Activated CD4-positive, alpha-beta T cell treated with anti-CD3 and anti-CD28 coated beads, Interleukin-2, amount 50 U/mL, for 4 hours (primary cell): ENCODE measurements at regions not wholly inside any gene's neighbourhood (a gene's known extent, or its start where the extent isn't known, plus 50 kb on each side); places are given as distances from the start of the nearest gene placed in this dataset.
"Not testable (repeated sequence)": the region's sequence is repeated elsewhere in the genome, so short reads cannot be mapped to it uniquely, and the experiment has no call there.

Source experiments
- DNase-seq, 2 experiments: peaks; one replicate each; pipeline ENCODE4 v3.0.0-alpha.2; 2020

DNA sequence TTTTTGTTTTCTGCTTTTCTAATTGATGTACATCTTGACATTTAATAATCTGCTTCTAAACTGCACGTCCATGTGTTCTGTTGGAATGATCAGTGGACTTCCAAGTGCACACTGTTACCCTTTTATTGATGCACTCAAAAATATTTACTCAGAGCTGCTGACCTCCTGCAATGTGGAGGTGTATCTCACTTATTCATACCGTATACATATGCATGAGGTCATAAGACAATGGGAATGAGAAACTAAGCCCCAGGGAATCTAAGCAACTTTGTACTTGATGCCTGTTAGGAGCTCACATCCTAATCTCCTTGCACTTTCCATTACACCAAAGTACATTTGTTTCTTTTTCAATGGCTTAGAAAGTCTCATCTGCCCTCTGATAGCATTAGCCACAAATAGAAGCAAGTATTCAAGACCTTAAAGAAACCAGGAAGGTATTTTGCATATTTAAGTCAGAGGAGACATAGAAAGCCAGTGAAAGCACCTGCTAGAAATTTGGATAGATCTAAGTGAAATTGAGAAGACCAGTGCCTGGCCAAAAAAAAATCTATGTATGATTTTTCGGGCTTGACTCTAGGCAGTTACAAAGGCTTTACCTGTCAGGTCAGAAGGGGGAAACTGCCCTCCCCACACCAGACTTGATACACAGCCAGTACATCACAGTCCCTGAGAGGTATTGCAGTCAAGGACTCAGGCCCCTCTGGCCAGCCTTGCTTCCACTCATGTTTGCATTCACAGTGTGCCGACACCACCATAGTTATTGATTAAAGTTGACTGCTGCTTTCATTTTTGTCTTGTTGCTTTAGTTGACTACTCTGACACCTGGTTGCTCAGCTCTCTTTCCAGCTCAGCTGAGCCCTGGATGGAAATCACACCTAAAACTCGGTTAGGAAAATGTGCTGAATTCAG, 391.7 kb upstream of the CYRIA start:
- DNase-seq: no peak

DNA sequence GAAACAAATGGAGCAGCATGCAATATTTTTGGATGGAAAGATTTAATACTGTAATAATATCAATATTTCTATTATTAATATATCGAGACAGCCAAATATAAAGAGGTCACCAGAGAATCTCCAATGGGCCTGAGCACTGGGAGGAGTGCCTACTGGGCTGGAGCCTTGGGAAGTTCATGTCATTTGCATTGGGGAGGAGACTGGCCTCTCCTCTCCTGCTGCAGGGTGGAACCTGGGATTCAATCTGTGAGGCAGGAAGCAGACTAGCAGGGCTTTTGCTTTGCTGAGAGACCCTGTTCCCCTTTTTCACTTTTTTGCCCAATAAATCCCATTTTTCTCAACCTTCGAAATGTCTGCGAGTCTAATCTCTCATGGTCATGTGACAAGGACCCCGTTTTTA, 390.6 kb upstream of the CYRIA start:
- no peak for DNase-seq

- no peak for DNase-seq
These were observed 386.4 kb upstream of the CYRIA start for GRCh38 chr2:17052001-17052400.

GRCh38 chr2:17051538-17051937, 385.9 kb upstream of the CYRIA start:
- DNase-seq: no peak

- no peak for DNase-seq
These were observed 377.5 kb upstream of the CYRIA start for GRCh38 chr2:17043173-17043572.

DNA sequence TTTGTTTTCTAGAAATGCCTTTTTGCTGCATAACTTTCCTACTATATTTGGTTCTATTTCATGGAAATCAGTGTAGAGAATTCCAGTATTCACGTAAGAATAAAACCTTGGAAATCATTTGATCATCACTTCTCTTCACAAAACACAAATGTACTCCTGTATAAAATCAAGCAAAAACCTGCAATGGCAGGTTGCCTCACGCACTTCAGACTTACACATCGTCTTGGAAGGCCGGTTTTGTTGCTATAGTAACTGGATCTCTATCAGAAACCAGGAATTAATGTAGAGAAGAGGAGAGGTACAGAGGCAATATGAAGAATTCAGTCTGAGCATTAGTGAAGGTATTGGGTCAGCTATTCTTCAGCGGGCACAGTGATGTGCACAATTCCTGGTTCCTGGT, 370.7 kb upstream of the CYRIA start:
- DNase-seq: no peak

- no peak for DNase-seq
These were observed 369.4 kb upstream of the CYRIA start for GRCh38 chr2:17035010-17035409.

- no peak for DNase-seq
These were observed 364.4 kb upstream of the CYRIA start for GRCh38 chr2:17030047-17030446.

DNA sequence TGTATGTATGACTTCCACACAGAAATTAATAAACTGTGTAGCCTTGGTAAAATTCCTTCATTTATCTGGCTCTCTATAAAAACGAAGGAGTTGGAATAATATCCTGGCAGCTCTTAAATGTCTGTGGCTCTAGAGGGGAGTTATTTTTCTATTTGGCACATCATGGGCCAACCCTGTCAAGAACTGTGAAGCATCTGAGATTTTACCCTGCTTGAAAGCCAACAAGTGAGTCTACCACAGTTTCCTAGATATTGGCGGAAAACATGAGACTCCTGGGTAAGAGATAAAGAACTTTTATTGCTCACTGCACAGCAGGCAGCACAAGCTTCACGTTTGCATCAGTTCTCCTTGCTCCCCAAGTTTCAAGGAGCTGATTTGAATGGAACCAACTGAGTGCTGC, 346.7 kb upstream of the CYRIA start:
- DNase-seq: no peak

DNA sequence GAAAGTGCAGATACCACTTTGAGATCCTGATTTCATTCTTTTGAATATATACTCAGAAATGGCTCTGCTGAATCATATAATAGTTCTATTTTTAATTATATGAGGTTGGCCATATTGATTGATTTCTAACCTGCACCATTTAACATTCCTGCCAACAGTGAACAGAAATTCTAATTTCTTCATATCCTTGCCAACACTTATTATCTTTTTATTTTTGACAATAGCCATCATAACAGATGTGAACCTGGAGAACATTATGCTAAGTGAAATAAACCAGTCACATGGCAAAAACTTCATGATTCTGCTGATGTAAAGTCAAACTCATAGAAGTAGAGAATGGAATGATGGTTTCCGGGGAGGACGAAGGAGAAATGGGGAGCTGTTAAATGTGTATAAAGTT, 344.5 kb upstream of the CYRIA start:
- no peak for DNase-seq

DNA sequence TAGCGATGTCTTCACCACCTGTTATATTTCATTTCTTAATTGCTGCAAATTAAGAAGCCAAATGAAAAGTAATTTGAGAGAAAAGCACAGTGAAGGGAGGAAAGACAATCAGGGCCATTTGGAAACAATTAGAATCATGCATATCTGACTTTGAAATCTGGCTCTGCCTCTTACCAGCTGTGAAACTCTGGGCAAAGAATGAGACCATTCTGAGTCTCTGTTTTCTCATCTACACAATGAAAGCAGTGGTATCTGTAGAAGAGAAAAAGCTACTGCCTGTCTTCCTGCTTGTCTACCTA, 334.5 kb upstream of the CYRIA start:
- DNase-seq: no peak

DNA sequence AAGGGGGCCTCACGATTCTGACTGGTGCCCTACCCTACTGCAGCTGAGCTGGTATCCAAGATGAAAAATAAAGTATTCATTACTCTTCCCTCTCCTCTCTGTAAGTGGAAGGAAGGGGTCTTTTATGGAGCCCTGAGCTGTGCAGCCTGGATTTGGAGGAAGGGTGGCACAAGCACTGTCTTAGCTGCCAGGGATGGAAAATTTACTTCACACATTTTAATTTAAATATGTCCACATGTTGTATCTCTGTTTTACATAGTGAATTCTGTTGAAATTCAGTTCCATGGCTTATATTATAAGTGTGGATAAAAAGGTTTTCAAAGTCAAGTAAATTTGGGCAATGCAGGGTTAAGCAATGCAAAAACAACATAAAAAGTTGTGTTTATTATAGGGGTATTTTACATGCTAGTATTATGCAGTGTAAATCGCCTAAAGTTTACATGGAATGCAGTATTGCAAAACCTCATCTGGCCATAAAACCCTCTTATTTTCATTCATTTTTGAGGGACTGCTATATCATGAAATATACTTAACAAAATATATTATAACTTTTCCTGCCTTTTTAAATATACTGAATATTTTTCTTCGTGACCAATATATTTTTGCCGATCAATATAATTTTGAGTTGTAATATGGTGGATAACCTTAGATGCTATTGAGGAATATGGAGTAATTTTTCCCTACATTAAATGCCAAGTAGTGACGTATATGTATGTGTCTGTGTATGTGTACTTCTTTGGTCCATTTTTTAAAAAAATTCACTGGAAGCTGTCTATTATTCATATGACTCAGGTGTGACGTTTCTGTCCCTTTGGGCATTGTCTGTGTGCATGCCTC, 333.9 kb upstream of the CYRIA start:
- DNase-seq: no peak

GRCh38 chr2:16978301-16978700, 312.7 kb upstream of the CYRIA start:
- DNase-seq: no peak

GRCh38 chr2:16974688-16975087, 309.1 kb upstream of the CYRIA start:
- no peak for DNase-seq

GRCh38 chr2:16973586-16974286, 308.1 kb upstream of the CYRIA start:
- no peak for DNase-seq

GRCh38 chr2:16972276-16972675, 306.6 kb upstream of the CYRIA start:
- no peak for DNase-seq

DNA sequence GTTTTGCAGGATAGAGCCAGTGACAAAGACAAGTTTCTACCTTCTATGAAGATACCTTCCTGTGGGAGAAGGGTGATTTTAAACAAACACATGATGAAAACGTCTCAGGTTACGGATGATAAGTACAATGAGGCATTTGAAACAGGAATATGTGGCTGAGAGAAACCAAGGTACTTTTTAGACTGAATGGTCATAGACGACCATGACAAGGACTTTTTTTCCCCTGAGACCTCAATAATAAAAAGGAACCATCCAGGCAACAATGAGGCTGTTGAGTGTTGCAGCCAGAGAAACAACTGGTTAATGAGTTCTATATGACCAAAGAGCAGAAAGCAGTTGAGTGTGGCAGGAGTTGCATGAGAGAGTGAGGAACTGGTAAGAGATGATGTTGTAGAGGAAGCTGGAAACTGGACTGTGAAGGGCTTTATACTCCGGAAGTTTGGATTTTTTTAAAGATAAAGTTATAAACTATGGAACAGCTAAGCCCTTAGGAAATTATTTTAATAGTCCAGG, 306.1 kb upstream of the CYRIA start:
- no peak for DNase-seq

DNA sequence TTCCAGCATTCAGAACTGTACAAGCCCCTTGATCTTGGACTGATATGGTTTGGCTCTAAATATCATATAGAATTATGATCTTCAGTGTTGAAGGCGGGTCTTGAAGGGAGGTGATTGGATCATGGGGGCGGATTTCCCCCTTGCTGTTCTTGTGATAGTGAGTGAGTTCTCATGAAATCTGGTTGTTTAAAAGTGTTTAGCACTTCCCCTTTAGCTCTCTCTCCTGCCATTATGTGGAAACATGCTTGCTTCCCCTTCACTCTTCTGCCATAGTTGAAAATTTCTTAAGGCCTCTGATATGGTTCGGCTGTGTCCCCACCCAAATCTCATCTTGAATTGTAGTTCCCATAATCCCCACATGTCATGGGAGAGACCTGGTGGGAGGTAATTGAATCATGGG, 305.3 kb upstream of the CYRIA start:
- DNase-seq: not testable (repeated sequence)

- no peak for DNase-seq
These were observed 296.9 kb upstream of the CYRIA start for GRCh38 chr2:16962505-16962904.

- no peak for DNase-seq
These were observed 294.9 kb upstream of the CYRIA start for GRCh38 chr2:16960579-16960978.

GRCh38 chr2:16958266-16958665, 292.6 kb upstream of the CYRIA start:
- DNase-seq: no peak

- DNase-seq: no peak
These were observed 287.2 kb upstream of the CYRIA start for GRCh38 chr2:16952805-16953204.

- no peak for DNase-seq
These were observed 286.7 kb upstream of the CYRIA start for GRCh38 chr2:16952368-16952767.
